HEK293T (cell line): ENCODE measurements at regions not wholly inside any gene's neighbourhood (a gene's known extent, or its start where the extent isn't known, plus 50 kb on each side); places are given as distances from the start of the nearest gene placed in this dataset.

Experiments
- ARNT ChIP-seq: fragments of 450-650 bp; IDR thresholded peaks from 2 replicates; pipeline ENCODE4 v1.6.1; 2017; ENCODE audit warnings: mild to moderate bottlenecking
- BHLHE40 ChIP-seq: fragments of 450-650 bp; IDR thresholded peaks from 2 replicates; pipeline ENCODE4 v1.6.1; 2016; ENCODE audit warnings: mild to moderate bottlenecking, moderate library complexity, borderline replicate concordance
- CTBP1 ChIP-seq: fragments of 450-650 bp; IDR thresholded peaks from 2 replicates; pipeline ENCODE4 v1.6.1; 2016; ENCODE audit warnings: borderline replicate concordance
- ELF4 ChIP-seq: fragments of 450-650 bp; IDR thresholded peaks from 2 replicates; pipeline ENCODE4 v1.6.1; 2017; ENCODE audit warnings: antibody characterized with exemption
- FOXA1 ChIP-seq: fragments of 450-650 bp; IDR thresholded peaks from 2 replicates; pipeline ENCODE4 v1.6.1; 2016; ENCODE audit warnings: mild to moderate bottlenecking
- FOXM1 ChIP-seq: fragments of 450-650 bp; IDR thresholded peaks from 2 replicates; pipeline ENCODE4 v1.6.1; 2017; ENCODE audit warnings: mild to moderate bottlenecking, borderline replicate concordance
- HDGF ChIP-seq: fragments of 450-650 bp; IDR thresholded peaks from 2 replicates; pipeline ENCODE4 v1.6.1; 2017; ENCODE audit warnings: antibody characterized with exemption, borderline replicate concordance
- L3MBTL2 ChIP-seq: fragments of 450-650 bp; conservative IDR thresholded peaks from 2 replicates; pipeline ENCODE4 v1.6.1; 2016; ENCODE audit warnings: mild to moderate bottlenecking
- LEF1 ChIP-seq: fragments of 450-650 bp; IDR thresholded peaks from 2 replicates; pipeline ENCODE4 v1.6.1; 2017; ENCODE audit warnings: mild to moderate bottlenecking, borderline replicate concordance
- NFRKB ChIP-seq: fragments of 450-650 bp; IDR thresholded peaks from 2 replicates; pipeline ENCODE4 v1.6.1; 2016; ENCODE audit warnings: mild to moderate bottlenecking, moderate library complexity
- SP1 ChIP-seq: fragments of 450-650 bp; IDR thresholded peaks from 2 replicates; pipeline ENCODE4 v1.6.1; 2017
- TARDBP ChIP-seq: fragments of 450-650 bp; IDR thresholded peaks from 2 replicates; pipeline ENCODE4 v1.6.1; 2016
- ZNF384 ChIP-seq: fragments of 450-650 bp; IDR thresholded peaks from 2 replicates; pipeline ENCODE4 v1.6.1; 2016
- TF ChIP-seq, protein P1 (sequence below): fragments of 450-650 bp; IDR thresholded peaks from 2 replicates; pipeline ENCODE4 v1.6.1; 2016

DNA sequence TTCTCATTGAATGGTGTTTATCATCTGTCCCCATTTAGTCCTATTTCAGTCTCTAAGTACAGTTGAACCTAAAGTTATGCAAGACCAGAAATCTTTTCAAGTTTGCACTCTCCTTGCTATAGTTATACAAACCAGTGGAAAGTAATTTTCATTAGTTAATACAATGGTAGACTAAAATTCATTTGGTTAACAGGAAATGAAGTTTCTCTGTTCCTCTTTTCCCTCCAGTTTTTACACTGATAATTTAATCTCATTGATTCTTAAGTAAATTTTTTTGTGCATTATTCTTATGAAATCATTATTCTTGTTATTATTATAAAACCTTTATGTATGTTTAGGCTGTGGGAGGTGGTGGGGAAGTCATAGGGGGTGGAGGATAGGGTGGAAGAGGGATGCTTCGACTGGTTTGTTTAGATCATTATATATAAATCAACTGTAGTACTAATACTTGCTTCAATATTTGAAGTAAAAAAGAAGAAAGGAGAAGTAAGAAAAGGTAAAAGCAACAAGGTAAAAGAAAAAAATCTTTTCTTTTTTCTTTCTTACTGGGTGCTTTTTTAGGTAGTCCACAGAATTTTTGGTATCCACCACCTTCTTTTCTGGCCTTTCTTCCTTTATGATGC is 104.1 kb downstream of the GPR85 start:
- TF ChIP-seq NFRKB (no peak), ZNF384 (no peak), ARNT (no peak), ELF4 (no peak), BHLHE40 (no peak), HDGF (no peak), L3MBTL2 (no peak), SP1 (no peak), TARDBP (no peak), FOXA1 (no peak), FOXM1 (no peak), CTBP1 (no peak), LEF1 (no peak)
- TF ChIP-seq, protein P1, sequence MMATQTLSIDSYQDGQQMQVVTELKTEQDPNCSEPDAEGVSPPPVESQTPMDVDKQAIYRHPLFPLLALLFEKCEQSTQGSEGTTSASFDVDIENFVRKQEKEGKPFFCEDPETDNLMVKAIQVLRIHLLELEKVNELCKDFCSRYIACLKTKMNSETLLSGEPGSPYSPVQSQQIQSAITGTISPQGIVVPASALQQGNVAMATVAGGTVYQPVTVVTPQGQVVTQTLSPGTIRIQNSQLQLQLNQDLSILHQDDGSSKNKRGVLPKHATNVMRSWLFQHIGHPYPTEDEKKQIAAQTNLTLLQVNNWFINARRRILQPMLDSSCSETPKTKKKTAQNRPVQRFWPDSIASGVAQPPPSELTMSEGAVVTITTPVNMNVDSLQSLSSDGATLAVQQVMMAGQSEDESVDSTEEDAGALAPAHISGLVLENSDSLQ: no peak
